Hepatocyte (in vitro differentiated cells): ENCODE measurements at regions not wholly inside any gene's neighbourhood (a gene's known extent, or its start where the extent isn't known, plus 50 kb on each side); places are given as distances from the start of the nearest gene placed in this dataset.
A peak's percentile ranks its signal among the peaks of the same experiment; 100 is the strongest.
"Not testable (repeated sequence)": the region's sequence is repeated elsewhere in the genome, so short reads cannot be mapped to it uniquely, and the experiment has no call there.

Experiments used
- DNase-seq: peaks from one replicate; pipeline ENCODE4 v3.0.0-alpha.2; 2016; ENCODE audit warnings: low spot score
- H2AFZ ChIP-seq: fragments of 200-600 bp; sonication (generic); 2 replicates; pipeline ENCODE4 v1.6.0; 2016; ENCODE audit warnings: antibody characterized with exemption, mild to moderate bottlenecking
- H3K27ac ChIP-seq: fragments of 200-600 bp; sonication (generic); 2 replicates; pipeline ENCODE4 v1.5.1; 2016; ENCODE audit warnings: mild to moderate bottlenecking
- H3K27me3 ChIP-seq: fragments of 200-600 bp; sonication (generic); 2 replicates; pipeline ENCODE4 v1.6.1; 2016
- H3K36me3 ChIP-seq: fragments of 200-600 bp; sonication (generic); replicated peaks from 2 replicates; pipeline ENCODE4 v1.5.1; 2016; ENCODE audit warnings: low read depth; ENCODE audit not compliant: insufficient read depth
- H3K4me1 ChIP-seq: fragments of 200-600 bp; sonication (generic); 2 replicates; pipeline ENCODE4 v1.5.1; 2016; ENCODE audit warnings: mild to moderate bottlenecking, moderate library complexity; ENCODE audit not compliant: insufficient read depth
- H3K4me2 ChIP-seq: fragments of 200-600 bp; sonication (generic); 2 replicates; pipeline ENCODE4 v1.6.0; 2016
- H3K4me3 ChIP-seq: fragments of 200-600 bp; sonication (generic); 2 replicates; pipeline ENCODE4 v1.5.1; 2016; ENCODE audit warnings: mild to moderate bottlenecking
- H3K79me2 ChIP-seq: fragments of 200-600 bp; sonication (generic); 2 replicates; pipeline ENCODE4 v1.6.0; 2017; ENCODE audit warnings: mild to moderate bottlenecking
- H3K9me2 ChIP-seq: fragments of 200-600 bp; sonication (generic); replicated peaks from 2 replicates; pipeline ENCODE4 v1.6.0; 2017; ENCODE audit warnings: mild to moderate bottlenecking; ENCODE audit not compliant: insufficient read depth
- H3K9me3 ChIP-seq: fragments of 200-600 bp; sonication (generic); 2 replicates; pipeline ENCODE4 v1.5.1; 2016; ENCODE audit warnings: low read depth, mild to moderate bottlenecking
- H4K20me1 ChIP-seq: fragments of 200-600 bp; sonication (generic); 2 replicates; pipeline ENCODE4 v1.6.0; 2016; ENCODE audit warnings: mild to moderate bottlenecking; ENCODE audit not compliant: insufficient read depth, poor library complexity, severe bottlenecking
- CTCF ChIP-seq: fragments of 200-600 bp; sonication (generic); IDR thresholded peaks from 2 replicates; pipeline ENCODE4 v1.5.1; 2016; ENCODE audit warnings: antibody characterized with exemption, mild to moderate bottlenecking; ENCODE audit not compliant: poor library complexity
- EZH2 ChIP-seq: fragments of 200-600 bp; sonication (generic); IDR thresholded peaks from 2 replicates; pipeline ENCODE4 v1.6.1; 2016; ENCODE audit warnings: antibody characterized with exemption, mild to moderate bottlenecking, borderline replicate concordance
- EZH2phosphoT487 ChIP-seq: fragments of 200-600 bp; sonication (generic); IDR thresholded peaks from one replicate; pipeline ENCODE4 v1.6.1; 2018; ENCODE audit warnings: antibody characterized with exemption, mild to moderate bottlenecking, low read depth, moderate library complexity; ENCODE audit not compliant: unreplicated experiment, severe bottlenecking
- WGBS: methylation state at CpG from one replicate; pipeline ENCODE4 v1.1.6; 2016; ENCODE audit warnings: low lambda C conversion rate; ENCODE audit errors: missing lambda C conversion rate; 5-methylcytosine and 5-hydroxymethylcytosine counted together

GRCh38 chr2:200125444-200126284, 170.3 kb downstream of the MAIP1 start:
- no peak overlapping the region for H3K4me3 ChIP-seq
- TF ChIP-seq EZH2 = no peak
- no peak for TF ChIP-seq EZH2phosphoT487
- TF ChIP-seq CTCF = no peak
- no peaks in the 10 kb centered on the region for H3K9me2 ChIP-seq
- no peaks in the 10 kb centered on the region for H3K79me2 ChIP-seq
- no peak overlapping the region for H2AFZ ChIP-seq
- H3K36me3 ChIP-seq = no peaks in the 10 kb centered on the region
- DNase-seq = no peak
- no peaks in the 10 kb centered on the region for H4K20me1 ChIP-seq
- 92% methylated on average over 4 of the region's 4 CpGs for WGBS
- peak overlapping the region; percentile 91 for H3K27ac ChIP-seq
- H3K4me2 ChIP-seq = peak overlapping the region; percentile 58
- H3K4me1 ChIP-seq = peaks cover 41% of the 10 kb centered on the region
- H3K9me3 ChIP-seq = peaks cover 5% of the 10 kb centered on the region
- no peaks in the 10 kb centered on the region for H3K27me3 ChIP-seq

DNA sequence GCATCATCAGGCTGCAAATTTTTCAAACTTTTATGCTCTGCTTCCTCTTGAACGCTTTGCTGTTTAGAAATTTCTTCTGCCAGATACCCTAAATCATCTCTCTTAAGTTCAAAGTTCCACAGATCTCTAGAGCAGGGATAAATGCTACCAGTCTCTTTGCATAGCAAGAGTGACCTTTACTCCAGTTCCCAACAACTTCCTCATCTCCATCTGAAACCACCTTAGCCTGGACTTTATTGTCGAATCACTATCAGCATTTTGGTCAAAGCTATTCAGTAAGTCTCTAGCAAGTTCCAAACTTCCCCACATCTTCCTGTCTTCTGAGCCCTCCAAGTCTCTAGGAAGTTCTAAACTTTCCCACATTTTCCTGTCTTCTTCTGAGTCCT, 170.9 kb downstream of the MAIP1 start:
- 60% methylated on average over 2 of the region's 2 CpGs for WGBS
- not testable (repeated sequence) for H4K20me1 ChIP-seq, H3K79me2 ChIP-seq, DNase-seq, H3K36me3 ChIP-seq, H3K4me3 ChIP-seq, H3K9me2 ChIP-seq, H3K9me3 ChIP-seq, H2AFZ ChIP-seq, H3K27me3 ChIP-seq
- peak overlapping the region; percentile 91 for H3K27ac ChIP-seq
- peaks cover 41% of the 10 kb centered on the region for H3K4me1 ChIP-seq
- H3K4me2 ChIP-seq = peak overlapping the region; percentile 58

GRCh38 chr2:200126680-200127079, 171.3 kb downstream of the MAIP1 start:
- not testable (repeated sequence) for DNase-seq, H3K9me3 ChIP-seq, H4K20me1 ChIP-seq, H3K79me2 ChIP-seq, H2AFZ ChIP-seq, H3K9me2 ChIP-seq, H3K27me3 ChIP-seq, H3K4me3 ChIP-seq, H3K36me3 ChIP-seq
- H3K27ac ChIP-seq = peak overlapping the region; percentile 91
- peak overlapping the region; percentile 58 for H3K4me2 ChIP-seq
- 100% methylated on average over 2 of the region's 2 CpGs for WGBS
- H3K4me1 ChIP-seq = peaks cover 41% of the 10 kb centered on the region

DNA sequence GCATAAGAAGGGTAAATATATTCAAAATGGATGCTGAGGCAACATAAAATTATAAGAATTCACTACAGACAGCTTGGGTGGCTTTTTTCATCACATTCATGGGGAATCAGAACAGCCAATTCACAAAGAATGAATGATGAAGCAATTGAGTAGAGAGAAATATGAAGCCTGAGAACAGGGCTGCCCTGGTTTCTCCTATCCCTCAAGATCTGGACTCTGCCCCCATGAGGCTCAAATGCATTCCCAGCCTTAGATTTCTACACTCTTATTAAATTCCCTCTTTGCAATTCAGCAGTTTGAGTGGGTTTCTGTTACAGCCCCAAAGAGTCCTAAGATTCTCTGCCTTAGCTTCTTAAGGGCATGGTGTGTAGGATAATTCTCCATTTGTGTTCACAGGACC, 172.5 kb downstream of the MAIP1 start:
- H3K27ac ChIP-seq = peak overlapping the region; percentile 91
- TF ChIP-seq EZH2 = no peak
- H3K27me3 ChIP-seq = no peaks in the 10 kb centered on the region
- peaks cover 41% of the 10 kb centered on the region for H3K4me1 ChIP-seq
- H2AFZ ChIP-seq = peak overlapping the region; percentile 33
- no peaks in the 10 kb centered on the region for H3K9me2 ChIP-seq
- H3K4me3 ChIP-seq = no peak overlapping the region
- peaks cover 5% of the 10 kb centered on the region for H3K9me3 ChIP-seq
- no peaks in the 10 kb centered on the region for H3K79me2 ChIP-seq
- DNase-seq = peak; percentile 58
- no peaks in the 10 kb centered on the region for H4K20me1 ChIP-seq
- H3K36me3 ChIP-seq = no peaks in the 10 kb centered on the region
- H3K4me2 ChIP-seq = peak overlapping the region; percentile 2

DNA sequence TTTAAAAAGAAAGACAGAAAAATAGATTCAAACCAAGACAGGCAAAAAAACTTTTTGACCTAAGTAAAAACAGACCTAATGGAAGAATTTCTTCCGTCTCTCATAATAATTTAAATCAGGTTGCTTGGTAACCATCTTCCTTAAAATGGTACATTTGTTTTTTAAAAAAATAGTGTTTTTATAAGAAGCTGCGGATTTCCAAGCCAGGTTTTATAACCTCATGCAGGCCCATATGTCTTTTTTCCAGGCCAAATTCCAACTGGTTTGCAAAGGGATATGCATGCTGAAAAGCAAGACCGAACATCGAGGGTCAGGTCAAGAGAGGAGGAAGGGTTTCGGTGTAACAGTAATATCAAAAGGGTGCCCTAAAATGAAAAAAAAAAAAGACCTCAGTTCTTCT, 172.9 kb downstream of the MAIP1 start:
- Histone ChIP-seq H3K27me3 (no peaks in the 10 kb centered on the region), H2AFZ (no peak overlapping the region), H3K4me3 (no peak overlapping the region), H4K20me1 (no peaks in the 10 kb centered on the region), H3K36me3 (no peaks in the 10 kb centered on the region), H3K27ac (peak overlapping the region; percentile 91), H3K79me2 (no peaks in the 10 kb centered on the region), H3K4me2 (peak overlapping the region; percentile 2), H3K9me3 (peaks cover 4% of the 10 kb centered on the region), H3K9me2 (no peaks in the 10 kb centered on the region), H3K4me1 (peaks cover 41% of the 10 kb centered on the region)
- TF ChIP-seq CTCF (no peak), EZH2phosphoT487 (no peak), EZH2 (no peak)
- no peak for DNase-seq
- WGBS = 92% methylated on average over 5 of the region's 5 CpGs
